Astrocyte (in vitro differentiated cells and primary cell): ENCODE measurements at regions not wholly inside any gene's neighbourhood (a gene's known extent, or its start where the extent isn't known, plus 50 kb on each side); places are given as distances from the start of the nearest gene placed in this dataset.

Experiments
- DNase-seq: peaks from one replicate; pipeline ENCODE4 v3.0.0-alpha.2; 2010; ENCODE audit warnings: low read depth
- FAIRE-seq: peaks from 2 replicates; lab custom pipeline; 2011; peaks lifted over from hg19 to GRCh38; lab: Jason Lieb, UNC
- H2AFZ ChIP-seq: 2 replicates; pipeline ENCODE4 v1.6.0; 2012; ENCODE audit warnings: low read depth, low read length, inconsistent platforms
- H3K27ac ChIP-seq: 2 replicates; pipeline ENCODE4 v1.5.1; 2011; ENCODE audit warnings: low read depth, low read length, inconsistent platforms
- H3K27me3 ChIP-seq: 2 replicates; pipeline ENCODE4 v1.6.0; 2011; ENCODE audit warnings: low read length, inconsistent platforms; ENCODE audit not compliant: insufficient read depth
- H3K36me3 ChIP-seq: 2 replicates; pipeline ENCODE4 v1.5.1; 2011; ENCODE audit warnings: low read length, inconsistent platforms; ENCODE audit not compliant: insufficient read depth
- H3K4me1 ChIP-seq: 2 replicates; pipeline ENCODE4 v1.5.1; 2011; ENCODE audit warnings: low read length, inconsistent platforms; ENCODE audit not compliant: insufficient read depth
- H3K4me2 ChIP-seq: 2 replicates; pipeline ENCODE4 v1.6.0; 2012; ENCODE audit warnings: low read length, inconsistent platforms
- H3K4me3 ChIP-seq: 2 replicates; pipeline ENCODE4 v1.5.1; 2011; ENCODE audit warnings: low read depth, mild to moderate bottlenecking, low read length, inconsistent platforms; ENCODE audit not compliant: insufficient read depth
- H3K79me2 ChIP-seq: 2 replicates; pipeline ENCODE4 v1.6.0; 2012; ENCODE audit warnings: mild to moderate bottlenecking, low read length, inconsistent platforms; ENCODE audit not compliant: insufficient read depth
- H3K9ac ChIP-seq: 2 replicates; pipeline ENCODE4 v1.6.0; 2012; ENCODE audit warnings: mild to moderate bottlenecking, low read length, inconsistent platforms
- H3K9me3 ChIP-seq: 2 replicates; pipeline ENCODE4 v1.5.1; 2012; ENCODE audit warnings: low read depth, mild to moderate bottlenecking, low read length, inconsistent platforms; ENCODE audit not compliant: insufficient read depth
- H4K20me1 ChIP-seq: 2 replicates; pipeline ENCODE4 v1.6.0; 2012; ENCODE audit warnings: low read length, inconsistent platforms; ENCODE audit not compliant: insufficient read depth
- H3K27ac Mint-ChIP-seq: one replicate; pipeline ENCODE4 v1.8.0; 2021; ENCODE audit warnings: mild to moderate bottlenecking, mixed read lengths; ENCODE audit not compliant: unreplicated experiment
- H3K27me3 Mint-ChIP-seq: one replicate; pipeline ENCODE4 v1.8.0; 2021; ENCODE audit warnings: low read depth, mixed read lengths; ENCODE audit not compliant: unreplicated experiment
- H3K36me3 Mint-ChIP-seq: one replicate; pipeline ENCODE4 v1.8.0; 2021; ENCODE audit warnings: low read depth, mixed read lengths; ENCODE audit not compliant: unreplicated experiment
- H3K4me1 Mint-ChIP-seq: one replicate; pipeline ENCODE4 v1.8.0; 2021; ENCODE audit warnings: low read depth, mixed read lengths; ENCODE audit not compliant: unreplicated experiment
- H3K4me3 Mint-ChIP-seq: one replicate; pipeline ENCODE4 v1.8.0; 2021; ENCODE audit warnings: mild to moderate bottlenecking, moderate library complexity, mixed read lengths; ENCODE audit not compliant: unreplicated experiment
- H3K9me3 Mint-ChIP-seq: one replicate; pipeline ENCODE4 v1.8.0; 2021; ENCODE audit warnings: mild to moderate bottlenecking, mixed read lengths; ENCODE audit not compliant: unreplicated experiment
- EZH2 ChIP-seq: IDR thresholded peaks from 2 replicates; pipeline ENCODE4 v1.6.1; 2012; ENCODE audit warnings: mild to moderate bottlenecking, low read length, inconsistent platforms; ENCODE audit not compliant: insufficient read depth
- TF ChIP-seq, protein P1 (sequence below): IDR thresholded peaks from 2 replicates; pipeline ENCODE4 v1.5.1; 2011; ENCODE audit warnings: low read depth, mild to moderate bottlenecking, inconsistent platforms, low read length, moderate library complexity; ENCODE audit not compliant: insufficient read depth

DNA sequence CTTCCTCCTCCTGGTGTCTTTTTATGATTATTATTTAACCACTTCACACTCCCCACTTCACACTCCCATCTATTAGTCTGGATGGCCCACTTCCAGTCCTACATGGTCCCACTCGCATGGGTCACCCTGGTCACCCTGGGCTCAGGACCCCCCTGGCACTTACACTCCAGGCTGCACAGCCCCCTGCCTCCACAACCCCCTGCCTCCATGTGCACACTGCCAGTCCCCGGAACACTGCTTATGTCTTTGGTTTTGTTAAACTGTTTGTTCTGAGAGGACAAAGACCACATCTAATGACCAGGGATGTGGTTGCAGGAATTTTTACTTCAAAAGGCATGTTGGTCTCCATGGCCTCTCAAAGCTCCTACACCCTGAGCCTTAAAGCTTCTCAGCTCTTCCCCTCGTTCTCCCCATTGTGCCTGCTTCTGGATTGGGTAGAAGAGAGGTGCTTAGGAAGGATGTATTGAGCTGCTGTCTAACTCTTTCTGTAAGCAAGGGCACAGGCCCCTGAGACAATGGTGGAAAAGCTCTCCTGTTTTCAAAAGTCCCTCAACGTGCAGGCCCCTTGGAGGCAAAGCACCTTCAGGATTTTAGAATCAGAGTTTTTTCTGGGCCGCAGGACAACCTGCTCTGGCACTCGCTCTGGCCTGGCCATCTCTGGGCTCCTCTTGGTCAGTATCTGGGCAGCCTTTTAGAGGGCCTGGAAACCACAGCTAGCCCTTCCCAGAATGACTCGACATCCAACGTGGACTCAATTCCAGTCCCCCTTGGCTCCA lies 150.0 kb upstream of the HAAO start:
- H3K27ac Mint-ChIP-seq: no peak overlapping the region
- H3K27me3 Mint-ChIP-seq: peaks cover 22% of the 10 kb centered on the region
- H3K4me1 Mint-ChIP-seq: peaks cover 11% of the 10 kb centered on the region
- H3K36me3 Mint-ChIP-seq: no peaks in the 10 kb centered on the region
- no peaks in the 10 kb centered on the region for H4K20me1 ChIP-seq
- H3K36me3 ChIP-seq: no peaks in the 10 kb centered on the region
- DNase-seq: no peak
- H3K27me3 ChIP-seq: no peaks in the 10 kb centered on the region
- no peak overlapping the region for H3K4me3 Mint-ChIP-seq
- no peaks in the 10 kb centered on the region for H3K79me2 ChIP-seq
- H3K4me3 ChIP-seq: no peak overlapping the region
- FAIRE-seq: no peak
- no peak overlapping the region for H2AFZ ChIP-seq
- no peak overlapping the region for H3K4me2 ChIP-seq
- H3K4me1 ChIP-seq: no peaks in the 10 kb centered on the region
- no peak for TF ChIP-seq EZH2
- TF ChIP-seq, protein P1, sequence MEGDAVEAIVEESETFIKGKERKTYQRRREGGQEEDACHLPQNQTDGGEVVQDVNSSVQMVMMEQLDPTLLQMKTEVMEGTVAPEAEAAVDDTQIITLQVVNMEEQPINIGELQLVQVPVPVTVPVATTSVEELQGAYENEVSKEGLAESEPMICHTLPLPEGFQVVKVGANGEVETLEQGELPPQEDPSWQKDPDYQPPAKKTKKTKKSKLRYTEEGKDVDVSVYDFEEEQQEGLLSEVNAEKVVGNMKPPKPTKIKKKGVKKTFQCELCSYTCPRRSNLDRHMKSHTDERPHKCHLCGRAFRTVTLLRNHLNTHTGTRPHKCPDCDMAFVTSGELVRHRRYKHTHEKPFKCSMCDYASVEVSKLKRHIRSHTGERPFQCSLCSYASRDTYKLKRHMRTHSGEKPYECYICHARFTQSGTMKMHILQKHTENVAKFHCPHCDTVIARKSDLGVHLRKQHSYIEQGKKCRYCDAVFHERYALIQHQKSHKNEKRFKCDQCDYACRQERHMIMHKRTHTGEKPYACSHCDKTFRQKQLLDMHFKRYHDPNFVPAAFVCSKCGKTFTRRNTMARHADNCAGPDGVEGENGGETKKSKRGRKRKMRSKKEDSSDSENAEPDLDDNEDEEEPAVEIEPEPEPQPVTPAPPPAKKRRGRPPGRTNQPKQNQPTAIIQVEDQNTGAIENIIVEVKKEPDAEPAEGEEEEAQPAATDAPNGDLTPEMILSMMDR: no peak
- H3K9me3 ChIP-seq: no peaks in the 10 kb centered on the region
- H3K9me3 Mint-ChIP-seq: no peaks in the 10 kb centered on the region
- H3K9ac ChIP-seq: no peak overlapping the region
- H3K27ac ChIP-seq: no peak overlapping the region

DNA sequence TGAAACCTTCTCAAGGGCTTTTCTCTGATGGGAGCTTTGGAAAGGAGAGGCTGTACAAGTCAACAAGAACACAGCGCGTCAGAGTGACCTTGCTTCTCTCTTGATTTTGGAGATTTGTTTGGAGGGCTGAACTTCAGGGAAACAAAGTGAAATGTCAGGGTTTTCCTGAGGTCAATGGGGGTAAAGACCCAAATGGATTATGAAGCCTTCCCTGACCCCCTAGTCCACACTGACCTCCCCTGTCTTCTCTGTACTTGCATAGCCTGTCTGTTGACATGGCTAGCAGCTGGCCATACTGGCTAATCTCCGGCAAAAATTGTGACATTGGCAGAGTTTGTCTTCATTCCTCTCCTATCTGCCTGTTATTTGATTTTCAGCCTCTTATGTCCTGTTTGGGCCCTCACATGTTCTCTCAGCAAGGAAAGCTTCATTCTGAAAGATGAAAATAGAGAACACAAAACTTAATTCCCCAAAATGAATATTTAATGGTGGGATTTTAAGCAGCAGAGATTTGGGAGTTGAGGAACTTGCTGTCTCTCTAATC lies 149.3 kb upstream of the HAAO start:
- peaks cover 22% of the 10 kb centered on the region for H3K27me3 Mint-ChIP-seq
- Histone ChIP-seq H3K79me2 (no peaks in the 10 kb centered on the region), H3K4me3 (no peak overlapping the region), H4K20me1 (no peaks in the 10 kb centered on the region), H3K27me3 (no peaks in the 10 kb centered on the region), H3K4me1 (no peaks in the 10 kb centered on the region), H3K4me2 (no peak overlapping the region), H3K36me3 (no peaks in the 10 kb centered on the region), H3K9ac (no peak overlapping the region), H2AFZ (no peak overlapping the region), H3K9me3 (no peaks in the 10 kb centered on the region), H3K27ac (no peak overlapping the region)
- no peak overlapping the region for H3K4me3 Mint-ChIP-seq
- DNase-seq (no peak), FAIRE-seq (no peak)
- H3K9me3 Mint-ChIP-seq: no peaks in the 10 kb centered on the region
- H3K4me1 Mint-ChIP-seq: peaks cover 6% of the 10 kb centered on the region
- TF ChIP-seq, protein P1: no peak
- TF ChIP-seq EZH2: no peak
- H3K27ac Mint-ChIP-seq: no peak overlapping the region
- H3K36me3 Mint-ChIP-seq: no peaks in the 10 kb centered on the region
